B cell (primary cell): ENCODE measurements at regions not wholly inside any gene's neighbourhood (a gene's known extent, or its start where the extent isn't known, plus 50 kb on each side); places are given as distances from the start of the nearest gene placed in this dataset.

Source experiments
- ATAC-seq: fragments of 200-7000 bp; cut with Tn5 transposase; one replicate; pipeline ENCODE4 v1.10.0; 2021; ENCODE audit warnings: low read depth, mild to moderate bottlenecking, moderate number of reproducible peaks, moderate library complexity
- CTCF ChIA-PET: fragments of 350-600 bp; sonication (Branson Sonifier 250); formaldehyde crosslinking; loops from one replicate; lab custom pipeline; 2021; ENCODE audit warnings: antibody characterized with exemption, inconsistent platforms; lab: Charles Lee
- POLR2A ChIA-PET: fragments of 350-600 bp; sonication (Branson Sonifier 250); formaldehyde crosslinking; loops from one replicate; lab custom pipeline; 2021; ENCODE audit warnings: antibody characterized with exemption; lab: Charles Lee
- DNase-seq: peaks from one replicate; pipeline ENCODE4 v3.0.0; 2013
- H2AFZ ChIP-seq: 2 replicates; pipeline ENCODE4 v1.6.1; 2012; ENCODE audit warnings: mild to moderate bottlenecking, low read depth, low read length; ENCODE audit not compliant: insufficient read depth, poor library complexity, severe bottlenecking
- H3K27ac ChIP-seq, 2 donors: 1 replicate in 1 of 2; 2 replicates in 1 of 2; pipeline ENCODE4 v1.5.1; 2012 to 2013; ENCODE audit warnings: low read length in 2 of 2, mild to moderate bottlenecking in 2 of 2, moderate library complexity in 1 of 2
- H3K27me3 ChIP-seq, 4 experiments: fragments of 200-600 bp in 1 of 4; sonication (generic) in 1 of 4; replicated peaks in 1 of 4; 1 replicate in 2 of 4; 2 replicates in 2 of 4; pipeline versions ENCODE4 v1.6.1 to v1.7.0; 2013 to 2016; ENCODE audit warnings: low read length in 3 of 4, mild to moderate bottlenecking in 2 of 4, mixed read lengths in 1 of 4, moderate library complexity in 1 of 4; ENCODE audit not compliant: insufficient read depth in 4 of 4, control insufficient read depth in 3 of 4; ENCODE audit errors: control extremely low read depth in 1 of 4
- H3K36me3 ChIP-seq, 2 experiments: replicated peaks in 1 of 2; 1 replicate in 1 of 2; 2 replicates in 1 of 2; pipeline versions ENCODE4 v1.6.1 to v1.7.1; 2013; ENCODE audit warnings: low read length in 1 of 2; ENCODE audit not compliant: insufficient read depth in 2 of 2, control insufficient read depth in 1 of 2; ENCODE audit errors: control extremely low read depth in 1 of 2, extremely low read depth in 1 of 2
- H3K4me1 ChIP-seq, 2 donors: fragments of 200-600 bp in 1 of 2; sonication (generic) in 1 of 2; 1 replicate in 1 of 2; 2 replicates in 1 of 2; pipeline versions ENCODE4 v1.5.1 to v1.6.1; 2013 to 2017; ENCODE audit warnings: low read length in 2 of 2; ENCODE audit not compliant: control insufficient read depth in 2 of 2, insufficient read depth in 2 of 2
- H3K4me2 ChIP-seq: replicated peaks from 2 replicates; pipeline ENCODE3; 2012; ENCODE audit warnings: mild to moderate bottlenecking, low read depth, low read length; ENCODE audit not compliant: poor library complexity, severe bottlenecking
- H3K4me3 ChIP-seq, 5 experiments: fragments of 200-600 bp in 1 of 5; sonication (generic) in 1 of 5; 1 replicate in 3 of 5; 2 replicates in 2 of 5; pipeline versions ENCODE4 v1.5.1 to v1.7.0; 2011 to 2016; ENCODE audit warnings: low read length in 4 of 5, mild to moderate bottlenecking in 4 of 5, low read depth in 2 of 5, control low read depth in 1 of 5, moderate library complexity in 1 of 5; ENCODE audit not compliant: insufficient read depth in 1 of 5; ENCODE audit errors: control extremely low read depth in 1 of 5, extremely low read depth in 1 of 5
- H3K79me2 ChIP-seq: fragments of 200-600 bp; sonication (generic); one replicate; pipeline ENCODE4 v1.6.0; 2016; ENCODE audit warnings: low read length; ENCODE audit not compliant: control insufficient read depth, insufficient read depth
- H3K9ac ChIP-seq: fragments of 200-600 bp; sonication (generic); 2 replicates; pipeline ENCODE4 v1.6.1; 2017; ENCODE audit warnings: mild to moderate bottlenecking, low read length, moderate library complexity
- H3K9me3 ChIP-seq, 3 donors: one replicate each; pipeline versions ENCODE4 v1.6.1 to v1.7.1; 2013; ENCODE audit warnings: low read length in 2 of 3; ENCODE audit not compliant: control insufficient read depth in 2 of 3, insufficient read depth in 1 of 3; ENCODE audit errors: control extremely low read depth in 1 of 3
- H4K20me1 ChIP-seq: 2 replicates; pipeline ENCODE4 v1.6.0; 2012; ENCODE audit warnings: mild to moderate bottlenecking, low read length; ENCODE audit not compliant: insufficient read depth, control insufficient read depth, poor library complexity, severe bottlenecking
- H3K27ac Mint-ChIP-seq: one replicate; pipeline ENCODE4 v1.8.0; 2021; ENCODE audit warnings: mixed read lengths
- H3K27me3 Mint-ChIP-seq: one replicate; pipeline ENCODE4 v1.8.0; 2021; ENCODE audit warnings: mixed read lengths
- H3K4me1 Mint-ChIP-seq: one replicate; pipeline ENCODE4 v1.8.0; 2021; ENCODE audit warnings: mixed read lengths
- H3K4me3 Mint-ChIP-seq: one replicate; pipeline ENCODE4 v1.8.0; 2021; ENCODE audit warnings: mixed read lengths
- H3K9me3 Mint-ChIP-seq: one replicate; pipeline ENCODE4 v1.8.0; 2022; ENCODE audit warnings: mixed read lengths; ENCODE audit not compliant: insufficient read depth
- EZH2 ChIP-seq: IDR thresholded peaks from 2 replicates; pipeline ENCODE4 v1.6.1; 2012; ENCODE audit warnings: borderline replicate concordance, low read depth, mild to moderate bottlenecking, moderate library complexity, low read length; ENCODE audit not compliant: insufficient read depth, poor library complexity, severe bottlenecking
- WGBS: methylation state at CpG from one replicate; pipeline ENCODE4 v1.1.5; 2013; ENCODE audit warnings: missing lambda C conversion rate; ENCODE audit not compliant: insufficient coverage; 5-methylcytosine and 5-hydroxymethylcytosine counted together
- intact Hi-C: fragments of 100-400 bp; cut with micrococcal nuclease; formaldehyde crosslinking; loops from one replicate; pipeline ENCODE4 v1.10.0; 2022
- TF ChIP-seq, protein P1 (sequence below): fragments of 200-600 bp; IDR thresholded peaks from one replicate; pipeline ENCODE4 v1.8.0; 2022; ENCODE audit warnings: antibody characterized with exemption, mild to moderate bottlenecking

DNA sequence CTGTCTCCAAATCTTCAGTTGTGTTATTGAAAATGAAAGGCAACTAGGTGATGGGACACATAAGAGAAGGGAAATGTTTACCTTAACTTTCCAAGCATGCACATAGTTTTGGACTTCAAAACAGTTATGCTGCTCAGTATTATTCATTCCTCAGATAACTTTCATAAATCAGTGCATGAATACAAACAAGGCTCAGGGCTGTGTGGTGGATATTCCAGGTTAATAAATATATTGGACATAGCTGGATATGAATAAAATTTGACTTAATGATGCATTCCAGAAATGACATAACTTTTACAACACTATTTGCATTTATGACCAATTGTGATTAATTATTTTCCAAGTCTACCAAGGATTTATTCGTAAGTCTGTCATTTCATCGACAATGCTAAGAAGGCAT is 301.2 kb upstream of the ZNF804A start:
- no peaks in the 10 kb centered on the region for H3K9me3 ChIP-seq

GRCh38 chr2:184302506-184302905 is 295.8 kb upstream of the ZNF804A start:
- H3K4me3 Mint-ChIP-seq: no peak overlapping the region
- H3K27ac Mint-ChIP-seq: no peak overlapping the region
- H3K27me3 ChIP-seq: no peaks in the 10 kb centered on the region
- no peaks in the 10 kb centered on the region for H3K9me3 Mint-ChIP-seq
- no peak for DNase-seq
- H3K79me2 ChIP-seq: no peaks in the 10 kb centered on the region
- no peak overlapping the region for H3K4me3 ChIP-seq
- no peaks in the 10 kb centered on the region for H3K4me1 ChIP-seq
- no peaks in the 10 kb centered on the region for H3K9me3 ChIP-seq
- no peak overlapping the region for H3K27ac ChIP-seq
- H4K20me1 ChIP-seq: no peaks in the 10 kb centered on the region
- H3K36me3 ChIP-seq: no peaks in the 10 kb centered on the region
- no peak for TF ChIP-seq EZH2
- TF ChIP-seq, protein P1, sequence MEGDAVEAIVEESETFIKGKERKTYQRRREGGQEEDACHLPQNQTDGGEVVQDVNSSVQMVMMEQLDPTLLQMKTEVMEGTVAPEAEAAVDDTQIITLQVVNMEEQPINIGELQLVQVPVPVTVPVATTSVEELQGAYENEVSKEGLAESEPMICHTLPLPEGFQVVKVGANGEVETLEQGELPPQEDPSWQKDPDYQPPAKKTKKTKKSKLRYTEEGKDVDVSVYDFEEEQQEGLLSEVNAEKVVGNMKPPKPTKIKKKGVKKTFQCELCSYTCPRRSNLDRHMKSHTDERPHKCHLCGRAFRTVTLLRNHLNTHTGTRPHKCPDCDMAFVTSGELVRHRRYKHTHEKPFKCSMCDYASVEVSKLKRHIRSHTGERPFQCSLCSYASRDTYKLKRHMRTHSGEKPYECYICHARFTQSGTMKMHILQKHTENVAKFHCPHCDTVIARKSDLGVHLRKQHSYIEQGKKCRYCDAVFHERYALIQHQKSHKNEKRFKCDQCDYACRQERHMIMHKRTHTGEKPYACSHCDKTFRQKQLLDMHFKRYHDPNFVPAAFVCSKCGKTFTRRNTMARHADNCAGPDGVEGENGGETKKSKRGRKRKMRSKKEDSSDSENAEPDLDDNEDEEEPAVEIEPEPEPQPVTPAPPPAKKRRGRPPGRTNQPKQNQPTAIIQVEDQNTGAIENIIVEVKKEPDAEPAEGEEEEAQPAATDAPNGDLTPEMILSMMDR: no peak
- intact Hi-C loops: no loop called here
- H2AFZ ChIP-seq: no peak overlapping the region
- H3K4me2 ChIP-seq: no peak overlapping the region
- no peak overlapping the region for H3K9ac ChIP-seq
- CTCF ChIA-PET: no interaction called here
- H3K4me1 Mint-ChIP-seq: no peaks in the 10 kb centered on the region
- ATAC-seq: no peak
- POLR2A ChIA-PET: no interaction called here
- H3K27me3 Mint-ChIP-seq: no peaks in the 10 kb centered on the region

More for the DNA sequence above, 301.2 kb upstream of the ZNF804A start:
- H3K27ac ChIP-seq: no peak overlapping the region
- H3K4me2 ChIP-seq: no peak overlapping the region
- H3K79me2 ChIP-seq: no peaks in the 10 kb centered on the region
- H3K4me3 ChIP-seq: no peak overlapping the region
- intact Hi-C loops: no loop called here
- POLR2A ChIA-PET: no interaction called here
- H3K27me3 ChIP-seq: no peaks in the 10 kb centered on the region
- no peak overlapping the region for H3K9ac ChIP-seq
- Mint-ChIP-seq H3K4me1 (no peaks in the 10 kb centered on the region), H3K27me3 (no peaks in the 10 kb centered on the region), H3K4me3 (no peak overlapping the region), H3K27ac (no peak overlapping the region), H3K9me3 (no peaks in the 10 kb centered on the region)
- no peak for TF ChIP-seq EZH2
- TF ChIP-seq, protein P1: no peak
- CTCF ChIA-PET: no interaction called here
- H3K36me3 ChIP-seq: no peaks in the 10 kb centered on the region
- ATAC-seq: no peak
- no peaks in the 10 kb centered on the region for H3K4me1 ChIP-seq
- WGBS: no CpG with 5 or more reads among the region's 2 CpGs
- no peaks in the 10 kb centered on the region for H4K20me1 ChIP-seq
- H2AFZ ChIP-seq: no peak overlapping the region
- DNase-seq: no peak
